ENCODE measurements at regions not wholly inside any gene's neighbourhood (a gene's known extent, or its start where the extent isn't known, plus 50 kb on each side); places are given as distances from the start of the nearest gene placed in this dataset.
A peak's percentile ranks its signal among the peaks of the same experiment; 100 is the strongest.

GRCh38 chr1:234870020-234870981 is 258.3 kb downstream of the TOMM20 start:
- no peak for DNase-seq (ENCODE audit: low spot score in 2 of 2)

GRCh38 chr1:234869182-234870019 is 259.2 kb downstream of the TOMM20 start:
- TF ChIP-seq POLR2AphosphoS5 (IDR thresholded peaks at IDR 0.05) (no peak), POLR2A (IDR thresholded peaks at IDR 0.05) (no peak), CTCF (IDR thresholded peaks at IDR 0.05) (no peak)
- Histone ChIP-seq H3K36me3 (no peaks in the 10 kb centered on the region), H3K4me1 (no peaks in the 10 kb centered on the region), H3K27me3 (no peaks in the 10 kb centered on the region), H3K4me3 (no peak overlapping the region), H3K27ac (no peak overlapping the region), H3K9me3 (no peaks in the 10 kb centered on the region)
- no peak for DNase-seq (ENCODE audit: low spot score in 2 of 2)
- intact Hi-C loops (cut with DNase I; ENCODE audit: low total_unique reads), result no loop called here

More at GRCh38 chr1:234870020-234870981, 258.3 kb downstream of the TOMM20 start:
- Histone ChIP-seq H3K27ac (no peak overlapping the region), H3K4me1 (no peaks in the 10 kb centered on the region), H3K36me3 (no peaks in the 10 kb centered on the region), H3K9me3 (no peaks in the 10 kb centered on the region), H3K27me3 (no peaks in the 10 kb centered on the region), H3K4me3 (no peak overlapping the region)
- TF ChIP-seq CTCF (IDR thresholded peaks at IDR 0.05), result no peak
- intact Hi-C loops (cut with DNase I; ENCODE audit: low total_unique reads), result no loop called here

GRCh38 chr1:234868296-234869147 is 258.5 kb upstream of the IRF2BP2 start:
- no peak for TF ChIP-seq POLR2A (IDR thresholded peaks at IDR 0.05)
- TF ChIP-seq POLR2AphosphoS5 (IDR thresholded peaks at IDR 0.05), result no peak
- no peak for TF ChIP-seq CTCF (IDR thresholded peaks at IDR 0.05)
- H3K27ac ChIP-seq, result no peak overlapping the region
- no peak overlapping the region for H3K4me3 ChIP-seq
- H3K27me3 ChIP-seq, result no peaks in the 10 kb centered on the region
- DNase-seq (ENCODE audit: low spot score in 2 of 2), result no peak
- no peaks in the 10 kb centered on the region for H3K9me3 ChIP-seq
- no peaks in the 10 kb centered on the region for H3K36me3 ChIP-seq
- intact Hi-C loops (cut with DNase I; ENCODE audit: low total_unique reads), result no loop called here
- H3K4me1 ChIP-seq, result peaks cover 2 to 5% of the 10 kb centered on the region in 2 donors

GRCh38 chr1:234866007-234866866 is 256.3 kb upstream of the IRF2BP2 start:
- H3K9me3 ChIP-seq, result no peaks in the 10 kb centered on the region
- H3K36me3 ChIP-seq, result no peaks in the 10 kb centered on the region
- H3K27me3 ChIP-seq, result no peaks in the 10 kb centered on the region
- DNase-seq (ENCODE audit: low spot score in 2 of 2), result peak in 1 of 2 donors; percentile 44
- peaks cover 6 to 8% of the 10 kb centered on the region in 2 donors for H3K4me1 ChIP-seq
- intact Hi-C loops (cut with DNase I; ENCODE audit: low total_unique reads), result no loop called here
- peak in 1 of 3 donors; percentile 42 for TF ChIP-seq POLR2AphosphoS5 (IDR thresholded peaks at IDR 0.05)
- TF ChIP-seq POLR2A (IDR thresholded peaks at IDR 0.05), result no peak
- peak overlapping the region in 1 of 2 donors; percentile 16 for H3K27ac ChIP-seq
- H3K4me3 ChIP-seq, result no peak overlapping the region

Measured in breast epithelium (tissue), 4 donors.